ENCODE measurements at regions not wholly inside any gene's neighbourhood (a gene's known extent, or its start where the extent isn't known, plus 50 kb on each side); places are given as distances from the start of the nearest gene placed in this dataset.

GRCh38 chr2:177329064-177329463 is 63.5 kb upstream of the AGPS start:
- Histone ChIP-seq H3K4me3 (ENCODE audit: low read length) (no peak overlapping the region), H3K27ac (ENCODE audit: low read length) (no peak overlapping the region), H3K79me2 (ENCODE audit: low read length) (no peaks in the 10 kb centered on the region), H3K9me2 (replicated peaks; ENCODE audit: insufficient read depth, low read length) (no peaks in the 10 kb centered on the region), H3K9ac (ENCODE audit: low read length) (no peak overlapping the region), H2AFZ (ENCODE audit: low read length) (no peak overlapping the region), H3K9me3 (replicated peaks; ENCODE audit: insufficient read depth, low read length) (no peaks in the 10 kb centered on the region), H3K4me1 (ENCODE audit: low read length) (no peaks in the 10 kb centered on the region), H3F3A (ENCODE audit: insufficient read depth, low read length) (no peaks in the 10 kb centered on the region), H3K4me2 (ENCODE audit: low read depth, low read length) (no peak overlapping the region), H3K27me3 (replicated peaks; ENCODE audit: insufficient read depth, low read length) (no peaks in the 10 kb centered on the region), H3K36me3 (replicated peaks; ENCODE audit: insufficient read depth, low read length) (no peaks in the 10 kb centered on the region), H4K20me1 (ENCODE audit: insufficient read depth, low read length) (no peaks in the 10 kb centered on the region)
- no peak for TF ChIP-seq CTCF (IDR thresholded peaks at IDR 0.05; ENCODE audit: low read length)
- no peak for TF ChIP-seq EZH2 (optimal IDR thresholded peaks at IDR 0.05; ENCODE audit: low read depth, low read length)
- no peak for TF ChIP-seq EZH2phosphoT487 (IDR thresholded peaks at IDR 0.05; ENCODE audit: low read length)
- DNase-seq = no peak

- Histone ChIP-seq H4K20me1 (ENCODE audit: insufficient read depth, low read length) (no peaks in the 10 kb centered on the region), H2AFZ (ENCODE audit: low read length) (no peak overlapping the region), H3K9ac (ENCODE audit: low read length) (no peak overlapping the region), H3K27ac (ENCODE audit: low read length) (no peak overlapping the region), H3K9me2 (replicated peaks; ENCODE audit: insufficient read depth, low read length) (no peaks in the 10 kb centered on the region), H3F3A (ENCODE audit: insufficient read depth, low read length) (no peaks in the 10 kb centered on the region), H3K27me3 (replicated peaks; ENCODE audit: insufficient read depth, low read length) (no peaks in the 10 kb centered on the region), H3K9me3 (replicated peaks; ENCODE audit: insufficient read depth, low read length) (no peaks in the 10 kb centered on the region), H3K4me3 (ENCODE audit: low read length) (no peak overlapping the region), H3K4me2 (ENCODE audit: low read depth, low read length) (no peak overlapping the region), H3K36me3 (replicated peaks; ENCODE audit: insufficient read depth, low read length) (no peaks in the 10 kb centered on the region), H3K79me2 (ENCODE audit: low read length) (no peaks in the 10 kb centered on the region), H3K4me1 (ENCODE audit: low read length) (no peaks in the 10 kb centered on the region)
- no peak for DNase-seq
- TF ChIP-seq EZH2phosphoT487 (IDR thresholded peaks at IDR 0.05; ENCODE audit: low read length) = no peak
These were observed 61.0 kb upstream of the AGPS start for GRCh38 chr2:177331466-177331997.

GRCh38 chr2:177332026-177332991 is 60.3 kb upstream of the AGPS start:
- Histone ChIP-seq H3K4me1 (ENCODE audit: low read length) (no peaks in the 10 kb centered on the region), H3K79me2 (ENCODE audit: low read length) (no peaks in the 10 kb centered on the region), H3K9ac (ENCODE audit: low read length) (no peak overlapping the region), H3K9me2 (replicated peaks; ENCODE audit: insufficient read depth, low read length) (no peaks in the 10 kb centered on the region), H3K4me3 (ENCODE audit: low read length) (no peak overlapping the region), H2AFZ (ENCODE audit: low read length) (no peak overlapping the region), H3K27ac (ENCODE audit: low read length) (no peak overlapping the region), H3K4me2 (ENCODE audit: low read depth, low read length) (0 out of 2 replicates have a peak overlapping the region, but pooled peaks have one; percentile 1), H3K9me3 (replicated peaks; ENCODE audit: insufficient read depth, low read length) (no peaks in the 10 kb centered on the region), H3K36me3 (replicated peaks; ENCODE audit: insufficient read depth, low read length) (no peaks in the 10 kb centered on the region), H4K20me1 (ENCODE audit: insufficient read depth, low read length) (no peaks in the 10 kb centered on the region), H3F3A (ENCODE audit: insufficient read depth, low read length) (no peaks in the 10 kb centered on the region), H3K27me3 (replicated peaks; ENCODE audit: insufficient read depth, low read length) (no peaks in the 10 kb centered on the region)
- peak; percentile 50 for DNase-seq
- peak; percentile 62 for TF ChIP-seq CTCF (IDR thresholded peaks at IDR 0.05; ENCODE audit: low read length)
- no peak for TF ChIP-seq EZH2phosphoT487 (IDR thresholded peaks at IDR 0.05; ENCODE audit: low read length)

- no peaks in the 10 kb centered on the region for H4K20me1 ChIP-seq (ENCODE audit: insufficient read depth, low read length)
- H3K27ac ChIP-seq (ENCODE audit: low read length) = no peak overlapping the region
- no peaks in the 10 kb centered on the region for H3F3A ChIP-seq (ENCODE audit: insufficient read depth, low read length)
- H3K9me3 ChIP-seq (replicated peaks; ENCODE audit: insufficient read depth, low read length) = no peaks in the 10 kb centered on the region
- no peaks in the 10 kb centered on the region for H3K79me2 ChIP-seq (ENCODE audit: low read length)
- TF ChIP-seq CTCF (IDR thresholded peaks at IDR 0.05; ENCODE audit: low read length) (no peak), EZH2phosphoT487 (IDR thresholded peaks at IDR 0.05; ENCODE audit: low read length) (no peak), EZH2 (optimal IDR thresholded peaks at IDR 0.05; ENCODE audit: low read depth, low read length) (no peak)
- no peaks in the 10 kb centered on the region for H3K4me1 ChIP-seq (ENCODE audit: low read length)
- H3K36me3 ChIP-seq (replicated peaks; ENCODE audit: insufficient read depth, low read length) = no peaks in the 10 kb centered on the region
- H3K9ac ChIP-seq (ENCODE audit: low read length) = no peak overlapping the region
- no peak overlapping the region for H3K4me2 ChIP-seq (ENCODE audit: low read depth, low read length)
- no peaks in the 10 kb centered on the region for H3K9me2 ChIP-seq (replicated peaks; ENCODE audit: insufficient read depth, low read length)
- no peaks in the 10 kb centered on the region for H3K27me3 ChIP-seq (replicated peaks; ENCODE audit: insufficient read depth, low read length)
- H3K4me3 ChIP-seq (ENCODE audit: low read length) = no peak overlapping the region
- DNase-seq = no peak
- no peak overlapping the region for H2AFZ ChIP-seq (ENCODE audit: low read length)
These were observed 59.6 kb upstream of the AGPS start for GRCh38 chr2:177332992-177333388.
